Uterus (tissue), 2 donors: ENCODE measurements at regions not wholly inside any gene's neighbourhood (a gene's known extent, or its start where the extent isn't known, plus 50 kb on each side); places are given as distances from the start of the nearest gene placed in this dataset.

Experiments
- CTCF ChIP-seq, 4 experiments: fragments of 200-600 bp in 2 of 4; fragments of 450-650 bp in 2 of 4; sonication (generic) in 2 of 4; IDR thresholded peaks; one replicate each; pipeline ENCODE4 v1.5.1; 2016 to 2019; ENCODE audit warnings: antibody characterized with exemption in 4 of 4, mild to moderate bottlenecking in 2 of 4, moderate library complexity in 1 of 4
- POLR2A ChIP-seq, 2 donors: fragments of 450-650 bp; IDR thresholded peaks; one replicate each; pipeline ENCODE4 v1.6.1; 2016; ENCODE audit warnings: antibody characterized with exemption in 2 of 2, mild to moderate bottlenecking in 1 of 2, moderate library complexity in 1 of 2

GRCh38 chr3:177341736-177342419 lies 144.6 kb upstream of the TBL1XR1 start:
- TF ChIP-seq CTCF (IDR thresholded peaks at IDR 0.05): no peak
- no peak for TF ChIP-seq POLR2A (IDR thresholded peaks at IDR 0.05)
